ENCODE measurements at regions not wholly inside any gene's neighbourhood (a gene's known extent, or its start where the extent isn't known, plus 50 kb on each side); places are given as distances from the start of the nearest gene placed in this dataset.
"Not testable (repeated sequence)": the region's sequence is repeated elsewhere in the genome, so short reads cannot be mapped to it uniquely, and the experiment has no call there.

DNA sequence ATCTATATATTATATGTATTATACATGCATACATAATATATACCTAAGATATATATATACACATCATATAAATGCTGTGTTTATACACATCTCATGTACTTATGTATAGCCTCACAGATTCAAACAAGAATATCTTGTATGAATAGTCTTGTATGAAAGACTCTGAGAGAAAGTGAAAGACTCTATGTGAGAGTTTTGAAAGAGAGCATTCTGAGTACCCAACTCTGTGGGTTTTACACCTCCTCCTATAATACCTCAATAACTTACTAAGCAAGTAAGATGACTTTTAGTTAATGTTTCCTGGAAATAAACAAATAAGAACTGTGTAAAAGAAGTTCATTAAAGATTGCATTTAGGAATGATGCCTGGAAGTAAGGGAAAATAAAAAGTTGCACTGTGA is 108.1 kb upstream of the GMNC start:
- TF ChIP-seq, protein P1, sequence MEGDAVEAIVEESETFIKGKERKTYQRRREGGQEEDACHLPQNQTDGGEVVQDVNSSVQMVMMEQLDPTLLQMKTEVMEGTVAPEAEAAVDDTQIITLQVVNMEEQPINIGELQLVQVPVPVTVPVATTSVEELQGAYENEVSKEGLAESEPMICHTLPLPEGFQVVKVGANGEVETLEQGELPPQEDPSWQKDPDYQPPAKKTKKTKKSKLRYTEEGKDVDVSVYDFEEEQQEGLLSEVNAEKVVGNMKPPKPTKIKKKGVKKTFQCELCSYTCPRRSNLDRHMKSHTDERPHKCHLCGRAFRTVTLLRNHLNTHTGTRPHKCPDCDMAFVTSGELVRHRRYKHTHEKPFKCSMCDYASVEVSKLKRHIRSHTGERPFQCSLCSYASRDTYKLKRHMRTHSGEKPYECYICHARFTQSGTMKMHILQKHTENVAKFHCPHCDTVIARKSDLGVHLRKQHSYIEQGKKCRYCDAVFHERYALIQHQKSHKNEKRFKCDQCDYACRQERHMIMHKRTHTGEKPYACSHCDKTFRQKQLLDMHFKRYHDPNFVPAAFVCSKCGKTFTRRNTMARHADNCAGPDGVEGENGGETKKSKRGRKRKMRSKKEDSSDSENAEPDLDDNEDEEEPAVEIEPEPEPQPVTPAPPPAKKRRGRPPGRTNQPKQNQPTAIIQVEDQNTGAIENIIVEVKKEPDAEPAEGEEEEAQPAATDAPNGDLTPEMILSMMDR (IDR thresholded peaks at IDR 0.05) = no peak
- no peak for TF ChIP-seq POLR2A (IDR thresholded peaks at IDR 0.05)
- intact Hi-C loops (cut with DNase I; ENCODE audit: low total_unique reads) = no loop called here
- Histone ChIP-seq H3K4me3 (no peak overlapping the region), H3K9me3 (no peaks in the 10 kb centered on the region), H3K27ac (no peak overlapping the region), H3K4me1 (no peaks in the 10 kb centered on the region), H3K36me3 (ENCODE audit: low read depth, missing control alignments) (no peaks in the 10 kb centered on the region), H3K27me3 (no peaks in the 10 kb centered on the region)
- no peak for DNase-seq

DNA sequence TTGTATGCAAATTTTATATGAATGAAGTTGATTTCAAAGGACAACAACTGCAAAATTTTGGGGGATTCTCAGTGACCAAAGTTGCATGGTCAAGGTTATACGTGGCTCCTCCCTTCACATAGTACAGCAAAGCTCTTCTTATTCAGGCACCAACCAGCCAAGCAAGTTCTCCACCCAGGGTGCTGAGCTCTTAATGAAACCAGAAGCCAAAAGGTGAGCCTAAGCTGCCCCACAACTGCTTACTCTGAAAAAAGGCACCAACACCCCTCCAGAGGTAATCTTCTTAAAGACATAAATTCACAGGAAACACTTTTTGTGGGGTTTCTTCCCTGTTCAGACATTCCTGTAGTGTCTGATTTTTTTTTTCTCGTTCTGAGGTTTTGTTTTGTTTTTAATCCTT is 106.1 kb upstream of the GMNC start:
- no peak overlapping the region for H3K4me3 ChIP-seq
- H3K27me3 ChIP-seq = no peaks in the 10 kb centered on the region
- intact Hi-C loops (cut with DNase I; ENCODE audit: low total_unique reads) = no loop called here
- DNase-seq = no peak
- H3K36me3 ChIP-seq (ENCODE audit: low read depth, missing control alignments) = no peaks in the 10 kb centered on the region
- no peak overlapping the region for H3K27ac ChIP-seq
- H3K9me3 ChIP-seq = no peaks in the 10 kb centered on the region
- no peak for TF ChIP-seq POLR2A (IDR thresholded peaks at IDR 0.05)
- TF ChIP-seq, protein P1 (IDR thresholded peaks at IDR 0.05) = no peak
- no peaks in the 10 kb centered on the region for H3K4me1 ChIP-seq
- WGBS, 2 donors = 40 to 46% methylated on average over 2 of the region's 2 CpGs

DNA sequence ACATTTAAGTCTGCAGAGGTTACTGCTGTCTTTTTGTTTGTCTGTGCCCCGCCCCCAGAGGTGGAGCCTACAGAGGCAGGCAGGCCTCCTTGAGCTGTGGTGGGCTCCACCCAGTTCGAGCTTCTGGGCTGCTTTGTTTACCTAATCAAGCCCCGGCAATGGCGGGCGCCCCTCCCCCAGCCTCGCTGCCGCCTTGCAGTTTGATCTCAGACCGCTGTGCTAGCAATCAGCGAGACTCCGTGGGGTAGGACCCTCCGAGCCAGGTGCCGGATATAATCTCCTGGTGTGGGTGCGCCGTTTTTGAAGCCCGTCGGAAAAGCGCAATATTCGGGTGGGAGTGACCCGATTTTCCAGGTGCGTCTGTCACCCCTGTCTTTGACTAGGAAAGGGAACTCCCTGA is 102.4 kb upstream of the GMNC start:
- DNase-seq; H3K9me3 ChIP-seq; H3K36me3 ChIP-seq (ENCODE audit: low read depth, missing control alignments); H3K27me3 ChIP-seq; H3K4me1 ChIP-seq; intact Hi-C loops (cut with DNase I; ENCODE audit: low total_unique reads); H3K27ac ChIP-seq: not testable (repeated sequence)
- peak overlapping the region; percentile 15 to 29 for H3K4me3 ChIP-seq
- WGBS, 2 donors = 10 to 67% methylated on average over 2 to 20 of the region's 20 CpGs

DNA sequence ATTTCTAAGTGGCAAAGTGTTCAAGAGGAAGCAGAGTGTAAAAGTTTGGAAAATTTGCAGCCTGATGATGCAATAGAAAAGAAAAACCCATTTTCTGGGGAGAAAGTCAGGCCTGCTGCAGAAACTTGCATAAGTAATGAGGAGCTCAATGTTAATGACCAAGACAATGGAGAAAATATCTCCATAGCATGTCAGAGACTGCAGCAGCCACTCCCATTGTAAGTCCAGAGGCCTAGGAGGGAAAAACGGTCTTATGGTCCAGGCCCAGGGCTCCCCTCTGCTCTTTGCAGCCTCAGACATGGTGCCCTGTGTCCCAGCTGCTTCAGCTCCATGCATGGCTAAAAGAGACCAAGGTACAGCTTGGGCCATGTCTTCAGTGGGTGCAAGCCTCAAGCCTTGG is 96.6 kb upstream of the GMNC start:
- Histone ChIP-seq H3K4me1 (no peaks in the 10 kb centered on the region), H3K36me3 (ENCODE audit: low read depth, missing control alignments) (no peaks in the 10 kb centered on the region), H3K4me3 (no peak overlapping the region), H3K27ac (no peak overlapping the region), H3K9me3 (no peaks in the 10 kb centered on the region), H3K27me3 (no peaks in the 10 kb centered on the region)
- intact Hi-C loops (cut with DNase I; ENCODE audit: low total_unique reads) = no loop called here
- no peak for TF ChIP-seq POLR2A (IDR thresholded peaks at IDR 0.05)
- DNase-seq = no peak
- WGBS, 2 donors = 17 to 86% methylated on average over 1 of the region's 1 CpG

DNA sequence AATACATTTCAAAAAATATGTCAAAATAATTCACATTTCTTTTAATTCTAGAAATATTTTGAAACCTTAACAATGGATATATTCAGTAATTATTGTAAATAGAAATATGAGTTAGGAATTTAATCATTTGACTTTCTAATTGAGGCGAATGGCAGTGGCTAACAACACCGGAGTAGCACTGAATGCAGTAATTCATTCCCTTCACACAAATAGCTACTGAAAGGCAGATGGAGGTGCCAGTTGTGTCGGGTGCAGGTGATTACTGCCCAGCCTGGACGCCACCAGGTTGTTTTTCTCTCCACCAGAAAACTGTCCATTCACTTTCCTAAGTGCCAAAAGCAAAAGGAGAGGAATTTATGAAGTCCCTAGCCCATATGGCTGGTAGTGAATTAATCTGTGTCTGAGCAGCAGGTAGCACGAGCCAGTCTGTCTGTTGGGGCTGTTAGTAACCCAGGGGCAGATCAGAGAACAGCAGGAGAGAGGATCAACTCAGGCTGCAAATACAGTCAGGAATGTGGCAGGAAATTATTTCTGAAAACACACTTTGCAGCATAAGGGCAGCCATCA is 79.3 kb upstream of the GMNC start:
- H3K27ac ChIP-seq = no peak overlapping the region
- intact Hi-C loops (cut with DNase I; ENCODE audit: low total_unique reads) = no loop called here
- WGBS, 2 donors = 44 to 50% methylated on average over 5 of the region's 5 CpGs
- H3K4me1 ChIP-seq = no peaks in the 10 kb centered on the region
- H3K36me3 ChIP-seq (ENCODE audit: low read depth, missing control alignments) = no peaks in the 10 kb centered on the region
- TF ChIP-seq, protein P1 (IDR thresholded peaks at IDR 0.05) = no peak
- no peak for TF ChIP-seq POLR2A (IDR thresholded peaks at IDR 0.05)
- no peak for DNase-seq
- H3K4me3 ChIP-seq = no peak overlapping the region
- no peaks in the 10 kb centered on the region for H3K9me3 ChIP-seq
- no peaks in the 10 kb centered on the region for H3K27me3 ChIP-seq

DNA sequence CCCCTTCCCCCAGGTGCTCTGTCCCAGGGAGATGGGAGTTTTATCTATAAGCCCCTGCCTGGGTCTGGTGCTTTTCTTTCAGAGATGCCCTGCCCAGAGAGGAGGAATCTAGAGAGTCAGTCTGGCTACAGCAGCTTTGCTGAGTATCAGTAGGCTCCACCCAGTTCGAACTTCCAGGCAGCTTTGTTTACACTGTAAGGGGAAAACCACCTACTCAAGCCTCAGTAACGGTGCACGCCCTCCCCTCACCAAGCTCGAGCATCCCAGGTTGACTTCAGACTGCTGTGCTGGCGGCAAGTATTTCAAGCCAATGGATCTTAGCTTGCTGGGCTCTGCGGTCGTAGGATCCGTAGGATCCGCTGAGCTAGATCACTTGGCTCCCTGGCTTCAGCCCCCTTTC is 72.1 kb upstream of the GMNC start:
- H3K27me3 ChIP-seq; DNase-seq; H3K4me1 ChIP-seq; H3K36me3 ChIP-seq (ENCODE audit: low read depth, missing control alignments); H3K27ac ChIP-seq; H3K9me3 ChIP-seq; H3K4me3 ChIP-seq; intact Hi-C loops (cut with DNase I; ENCODE audit: low total_unique reads): not testable (repeated sequence)
- WGBS, 2 donors = 50 to 75% methylated on average over 1 to 9 of the region's 9 CpGs
